HL-60 (cell line): ENCODE measurements at regions not wholly inside any gene's neighbourhood (a gene's known extent, or its start where the extent isn't known, plus 50 kb on each side); places are given as distances from the start of the nearest gene placed in this dataset.

Experiments
- DNase-seq, 2 experiments: peaks; one replicate each; pipeline ENCODE4 v3.0.0-alpha.2; 2010 to 2020; ENCODE audit warnings: low read depth in 1 of 2, low spot score in 1 of 2
- H3K27ac ChIP-seq: fragments of 250-450 bp; sonication (Bioruptor Pico); replicated peaks from 2 replicates; pipeline ENCODE4 v1.5.1; 2020; ENCODE audit warnings: mild to moderate bottlenecking, moderate library complexity
- H3K27me3 ChIP-seq: fragments of 250-450 bp; sonication (Bioruptor Pico); 2 replicates; pipeline ENCODE4 v1.5.1; 2021; ENCODE audit warnings: mild to moderate bottlenecking, moderate library complexity; ENCODE audit not compliant: insufficient read depth, poor library complexity, severe bottlenecking
- H3K4me3 ChIP-seq: replicated peaks from 2 replicates; pipeline ENCODE4 v1.5.1; 2011; ENCODE audit warnings: mild to moderate bottlenecking, control low read depth, low read length; ENCODE audit not compliant: insufficient read depth
- GABPA ChIP-seq: IDR thresholded peaks from 2 replicates; pipeline ENCODE4 v1.6.1; 2012; ENCODE audit warnings: low read depth
- POLR2AphosphoS5 ChIP-seq: IDR thresholded peaks from 2 replicates; pipeline ENCODE4 v1.6.1; 2012; ENCODE audit warnings: low read depth
- SPI1 ChIP-seq: IDR thresholded peaks from 2 replicates; pipeline ENCODE4 v1.6.1; 2012; ENCODE audit warnings: low read depth, mild to moderate bottlenecking, borderline replicate concordance
- TF ChIP-seq, protein P1 (sequence below): IDR thresholded peaks from one replicate; pipeline ENCODE4 v1.5.1; 2011; ENCODE audit warnings: low read length, control low read depth, inconsistent platforms; ENCODE audit not compliant: insufficient read depth
- TF ChIP-seq, protein P2 (sequence below): IDR thresholded peaks from 2 replicates; pipeline ENCODE4 v1.6.1; 2012; ENCODE audit warnings: low read depth; ENCODE audit not compliant: insufficient replicate concordance

GRCh38 chr14:56524971-56525677 is 54.5 kb upstream of the TMEM260 start:
- DNase-seq, result no peak
- TF ChIP-seq, protein P1, sequence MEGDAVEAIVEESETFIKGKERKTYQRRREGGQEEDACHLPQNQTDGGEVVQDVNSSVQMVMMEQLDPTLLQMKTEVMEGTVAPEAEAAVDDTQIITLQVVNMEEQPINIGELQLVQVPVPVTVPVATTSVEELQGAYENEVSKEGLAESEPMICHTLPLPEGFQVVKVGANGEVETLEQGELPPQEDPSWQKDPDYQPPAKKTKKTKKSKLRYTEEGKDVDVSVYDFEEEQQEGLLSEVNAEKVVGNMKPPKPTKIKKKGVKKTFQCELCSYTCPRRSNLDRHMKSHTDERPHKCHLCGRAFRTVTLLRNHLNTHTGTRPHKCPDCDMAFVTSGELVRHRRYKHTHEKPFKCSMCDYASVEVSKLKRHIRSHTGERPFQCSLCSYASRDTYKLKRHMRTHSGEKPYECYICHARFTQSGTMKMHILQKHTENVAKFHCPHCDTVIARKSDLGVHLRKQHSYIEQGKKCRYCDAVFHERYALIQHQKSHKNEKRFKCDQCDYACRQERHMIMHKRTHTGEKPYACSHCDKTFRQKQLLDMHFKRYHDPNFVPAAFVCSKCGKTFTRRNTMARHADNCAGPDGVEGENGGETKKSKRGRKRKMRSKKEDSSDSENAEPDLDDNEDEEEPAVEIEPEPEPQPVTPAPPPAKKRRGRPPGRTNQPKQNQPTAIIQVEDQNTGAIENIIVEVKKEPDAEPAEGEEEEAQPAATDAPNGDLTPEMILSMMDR, result no peak
- TF ChIP-seq POLR2AphosphoS5 (no peak), GABPA (no peak), SPI1 (no peak)
- TF ChIP-seq, protein P2, sequence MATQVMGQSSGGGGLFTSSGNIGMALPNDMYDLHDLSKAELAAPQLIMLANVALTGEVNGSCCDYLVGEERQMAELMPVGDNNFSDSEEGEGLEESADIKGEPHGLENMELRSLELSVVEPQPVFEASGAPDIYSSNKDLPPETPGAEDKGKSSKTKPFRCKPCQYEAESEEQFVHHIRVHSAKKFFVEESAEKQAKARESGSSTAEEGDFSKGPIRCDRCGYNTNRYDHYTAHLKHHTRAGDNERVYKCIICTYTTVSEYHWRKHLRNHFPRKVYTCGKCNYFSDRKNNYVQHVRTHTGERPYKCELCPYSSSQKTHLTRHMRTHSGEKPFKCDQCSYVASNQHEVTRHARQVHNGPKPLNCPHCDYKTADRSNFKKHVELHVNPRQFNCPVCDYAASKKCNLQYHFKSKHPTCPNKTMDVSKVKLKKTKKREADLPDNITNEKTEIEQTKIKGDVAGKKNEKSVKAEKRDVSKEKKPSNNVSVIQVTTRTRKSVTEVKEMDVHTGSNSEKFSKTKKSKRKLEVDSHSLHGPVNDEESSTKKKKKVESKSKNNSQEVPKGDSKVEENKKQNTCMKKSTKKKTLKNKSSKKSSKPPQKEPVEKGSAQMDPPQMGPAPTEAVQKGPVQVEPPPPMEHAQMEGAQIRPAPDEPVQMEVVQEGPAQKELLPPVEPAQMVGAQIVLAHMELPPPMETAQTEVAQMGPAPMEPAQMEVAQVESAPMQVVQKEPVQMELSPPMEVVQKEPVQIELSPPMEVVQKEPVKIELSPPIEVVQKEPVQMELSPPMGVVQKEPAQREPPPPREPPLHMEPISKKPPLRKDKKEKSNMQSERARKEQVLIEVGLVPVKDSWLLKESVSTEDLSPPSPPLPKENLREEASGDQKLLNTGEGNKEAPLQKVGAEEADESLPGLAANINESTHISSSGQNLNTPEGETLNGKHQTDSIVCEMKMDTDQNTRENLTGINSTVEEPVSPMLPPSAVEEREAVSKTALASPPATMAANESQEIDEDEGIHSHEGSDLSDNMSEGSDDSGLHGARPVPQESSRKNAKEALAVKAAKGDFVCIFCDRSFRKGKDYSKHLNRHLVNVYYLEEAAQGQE, result no peak
- Histone ChIP-seq H3K27ac (no peak overlapping the region), H3K27me3 (no peaks in the 10 kb centered on the region), H3K4me3 (no peak overlapping the region)

GRCh38 chr14:56528927-56529326 is 50.7 kb upstream of the TMEM260 start:
- H3K27me3 ChIP-seq, result no peaks in the 10 kb centered on the region
- DNase-seq, result no peak
- no peak overlapping the region for H3K27ac ChIP-seq
- TF ChIP-seq GABPA, result no peak
- no peak for TF ChIP-seq POLR2AphosphoS5
- TF ChIP-seq, protein P1, result no peak
- TF ChIP-seq, protein P2, result no peak
- TF ChIP-seq SPI1, result no peak
- no peak overlapping the region for H3K4me3 ChIP-seq
